HUES6 (cell line): ENCODE measurements at regions not wholly inside any gene's neighbourhood (a gene's known extent, or its start where the extent isn't known, plus 50 kb on each side); places are given as distances from the start of the nearest gene placed in this dataset.
"Not testable (repeated sequence)": the region's sequence is repeated elsewhere in the genome, so short reads cannot be mapped to it uniquely, and the experiment has no call there.

Experiments
- H3K27ac ChIP-seq: 2 replicates; pipeline ENCODE4 v1.7.0; 2013; ENCODE audit warnings: low read depth, mild to moderate bottlenecking, low read length, inconsistent platforms
- H3K27me3 ChIP-seq: 2 replicates; pipeline ENCODE4 v1.6.1; 2013; ENCODE audit warnings: low read length; ENCODE audit not compliant: control insufficient read depth, insufficient read depth
- H3K36me3 ChIP-seq: 2 replicates; pipeline ENCODE4 v1.6.1; 2013; ENCODE audit warnings: low read length; ENCODE audit not compliant: control insufficient read depth, insufficient read depth
- H3K4me1 ChIP-seq: 2 replicates; pipeline ENCODE4 v1.6.1; 2013; ENCODE audit warnings: low read length; ENCODE audit not compliant: control insufficient read depth, insufficient read depth
- H3K4me3 ChIP-seq: 2 replicates; pipeline ENCODE4 v1.5.1; 2013; ENCODE audit warnings: low read depth, low read length
- H3K9ac ChIP-seq: one replicate; pipeline ENCODE4 v1.6.1; 2013; ENCODE audit warnings: mild to moderate bottlenecking, low read length
- H3K9me3 ChIP-seq: 2 replicates; pipeline ENCODE4 v1.6.1; 2013; ENCODE audit warnings: low read depth, low read length; ENCODE audit not compliant: control insufficient read depth, insufficient read depth

DNA sequence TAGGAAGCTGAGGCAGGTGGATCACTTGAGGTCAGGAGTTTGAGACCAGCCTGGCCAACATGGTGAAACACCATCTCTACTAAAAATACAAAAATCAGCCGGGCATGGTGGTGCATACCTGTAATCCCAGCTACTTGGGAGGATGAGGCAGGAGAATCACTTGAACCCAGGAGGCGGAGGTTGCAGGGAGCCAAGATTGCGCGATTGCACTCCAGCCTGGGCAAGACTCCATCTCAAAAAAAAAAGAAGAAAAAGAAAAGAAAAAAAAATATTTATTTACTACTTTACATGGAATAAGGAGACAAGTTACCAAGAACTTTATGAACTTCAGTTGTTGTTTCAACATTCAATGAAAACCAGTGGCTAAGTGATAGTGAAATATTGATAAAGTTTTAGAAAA lies 121.7 kb downstream of the ATOH1 start:
- H3K27ac ChIP-seq, H3K9me3 ChIP-seq, H3K4me3 ChIP-seq, H3K9ac ChIP-seq, H3K36me3 ChIP-seq, H3K27me3 ChIP-seq: not testable (repeated sequence)
- H3K4me1 ChIP-seq: peaks cover 15% of the 10 kb centered on the region; the same call in 1 of the 2 replicates

DNA sequence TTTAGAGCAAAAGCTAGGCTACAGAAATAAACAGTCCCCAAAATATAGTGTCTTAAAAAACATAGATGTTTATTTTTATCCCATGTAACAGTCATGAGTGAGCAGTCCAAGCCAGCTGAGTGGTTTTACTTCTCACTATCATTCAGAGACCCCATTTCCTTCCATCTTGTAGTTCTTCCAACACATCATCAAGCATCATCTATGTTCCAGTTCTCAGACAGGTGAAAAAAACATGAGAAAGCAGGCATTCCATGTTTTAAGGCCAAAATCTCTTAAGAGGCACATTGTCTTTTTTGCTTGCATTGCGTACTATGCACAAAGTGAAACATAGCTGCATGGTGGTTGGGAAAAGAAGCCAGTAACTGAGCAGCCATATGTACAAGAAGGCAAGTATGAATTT lies 128.6 kb downstream of the ATOH1 start:
- H3K4me1 ChIP-seq: peaks cover 17% of the 10 kb centered on the region
- H3K36me3 ChIP-seq: no peaks in the 10 kb centered on the region
- no peak overlapping the region for H3K9ac ChIP-seq
- H3K27me3 ChIP-seq: no peaks in the 10 kb centered on the region
- H3K4me3 ChIP-seq: no peak overlapping the region
- H3K27ac ChIP-seq: no peak overlapping the region
- H3K9me3 ChIP-seq: peaks cover 7% of the 10 kb centered on the region; the same call in 1 of the 2 replicates

- no peak overlapping the region for H3K27ac ChIP-seq
Observed at GRCh38 chr4:93960450-93960849, 131.9 kb downstream of the ATOH1 start.

DNA sequence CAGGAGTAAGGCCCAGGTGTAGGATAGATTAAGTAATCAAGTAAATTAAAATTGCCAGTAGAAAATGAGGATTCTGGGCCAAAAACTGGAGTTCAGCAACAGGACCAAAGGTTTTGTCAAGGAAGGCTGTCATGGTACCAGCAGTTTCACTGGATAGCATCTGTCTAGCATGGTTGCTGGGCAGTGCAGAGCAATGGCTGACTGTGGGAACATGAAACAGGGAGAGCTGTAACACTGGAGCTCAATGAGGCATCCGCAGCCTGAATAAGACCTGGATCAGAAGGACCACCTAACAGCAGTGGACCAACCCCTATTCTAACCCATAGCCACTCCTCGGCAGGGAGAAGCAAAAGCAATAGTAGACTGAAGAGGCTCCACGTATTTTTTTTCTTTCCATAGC lies 132.4 kb downstream of the ATOH1 start:
- Histone ChIP-seq H3K27me3 (no peaks in the 10 kb centered on the region), H3K4me3 (no peak overlapping the region), H3K4me1 (peaks cover 17% of the 10 kb centered on the region), H3K36me3 (no peaks in the 10 kb centered on the region), H3K9me3 (peaks cover 1% of the 10 kb centered on the region; the same call in 1 of the 2 replicates), H3K9ac (no peak overlapping the region), H3K27ac (no peak overlapping the region)

More at GRCh38 chr4:93960450-93960849, 131.9 kb downstream of the ATOH1 start:
- peaks cover 17% of the 10 kb centered on the region for H3K4me1 ChIP-seq
- no peaks in the 10 kb centered on the region for H3K27me3 ChIP-seq
- H3K4me3 ChIP-seq: no peak overlapping the region
- peaks cover 6% of the 10 kb centered on the region; the same call in 1 of the 2 replicates for H3K9me3 ChIP-seq
- no peak overlapping the region for H3K9ac ChIP-seq
- H3K36me3 ChIP-seq: no peaks in the 10 kb centered on the region

DNA sequence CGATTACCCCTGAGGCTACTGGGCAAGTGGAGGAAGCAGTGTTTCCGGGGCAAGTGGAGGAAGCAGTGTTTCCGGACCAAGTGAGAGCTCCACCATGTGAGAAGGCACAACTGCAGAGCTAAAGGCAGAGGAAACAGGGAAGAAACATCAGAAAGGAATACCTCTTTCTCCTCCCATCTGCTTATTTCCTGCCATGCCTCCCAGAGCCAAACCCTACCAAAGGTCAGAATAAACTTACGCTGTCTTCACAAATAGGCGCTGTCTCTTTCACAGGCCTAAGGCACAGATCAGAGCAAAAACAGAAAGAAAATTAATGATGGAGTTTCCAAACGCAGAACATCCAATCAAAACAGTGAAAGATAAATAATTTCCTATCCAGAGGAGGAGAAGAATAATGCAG lies 153.0 kb downstream of the ATOH1 start:
- Histone ChIP-seq H3K27me3 (no peaks in the 10 kb centered on the region), H3K9me3 (peaks cover 16% of the 10 kb centered on the region; the same call in 1 of the 2 replicates), H3K4me3 (no peak overlapping the region), H3K9ac (no peak overlapping the region), H3K27ac (no peak overlapping the region), H3K36me3 (no peaks in the 10 kb centered on the region), H3K4me1 (no peaks in the 10 kb centered on the region)

DNA sequence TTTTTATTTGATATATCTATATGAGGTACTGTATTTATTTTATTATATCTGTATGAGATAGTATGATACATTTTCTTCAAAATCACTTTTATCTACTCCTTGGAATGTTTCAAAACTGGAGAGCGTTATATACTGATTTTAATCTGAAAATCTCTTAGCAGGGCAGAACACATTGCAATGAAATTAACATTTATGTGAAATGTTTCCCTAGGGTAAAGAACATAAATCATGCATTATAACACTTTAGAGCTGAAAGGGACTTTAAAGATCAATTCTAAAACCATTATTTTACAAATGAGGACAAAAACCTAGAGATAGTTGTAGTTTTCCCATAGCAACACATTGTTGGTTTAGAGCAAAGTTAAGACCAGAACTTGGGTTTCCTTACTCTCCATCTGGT lies 153.7 kb downstream of the ATOH1 start:
- no peak overlapping the region for H3K9ac ChIP-seq
- H3K27me3 ChIP-seq: no peaks in the 10 kb centered on the region
- no peaks in the 10 kb centered on the region for H3K36me3 ChIP-seq
- no peak overlapping the region for H3K4me3 ChIP-seq
- H3K4me1 ChIP-seq: no peaks in the 10 kb centered on the region
- no peak overlapping the region for H3K27ac ChIP-seq
- peaks cover 16% of the 10 kb centered on the region; the same call in 1 of the 2 replicates for H3K9me3 ChIP-seq

DNA sequence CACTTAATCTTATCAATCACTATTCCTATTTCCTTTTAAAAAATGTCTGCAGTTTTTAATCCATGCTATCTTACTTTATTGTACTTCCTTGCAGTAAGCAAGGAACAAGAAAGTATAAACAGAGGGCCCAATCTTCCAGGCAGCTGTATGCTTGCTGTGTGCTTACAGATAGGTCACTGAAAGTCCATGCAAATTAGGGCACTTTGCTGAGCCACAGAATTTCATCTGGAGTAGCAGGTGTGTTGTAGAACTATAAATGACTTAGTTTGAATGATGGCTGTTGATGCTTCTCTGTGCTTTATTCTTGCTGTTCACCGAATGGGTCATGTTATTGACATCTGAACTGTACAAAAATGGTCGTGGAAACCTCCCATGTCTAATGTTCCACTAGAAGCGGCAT lies 154.6 kb downstream of the ATOH1 start:
- no peak overlapping the region for H3K27ac ChIP-seq
- H3K9ac ChIP-seq: no peak overlapping the region
- H3K36me3 ChIP-seq: no peaks in the 10 kb centered on the region
- H3K4me3 ChIP-seq: no peak overlapping the region
- no peaks in the 10 kb centered on the region for H3K4me1 ChIP-seq
- H3K27me3 ChIP-seq: no peaks in the 10 kb centered on the region
- 0 out of 2 replicates have a peak, but pooled peaks cover 13% of the 10 kb centered on the region for H3K9me3 ChIP-seq

DNA sequence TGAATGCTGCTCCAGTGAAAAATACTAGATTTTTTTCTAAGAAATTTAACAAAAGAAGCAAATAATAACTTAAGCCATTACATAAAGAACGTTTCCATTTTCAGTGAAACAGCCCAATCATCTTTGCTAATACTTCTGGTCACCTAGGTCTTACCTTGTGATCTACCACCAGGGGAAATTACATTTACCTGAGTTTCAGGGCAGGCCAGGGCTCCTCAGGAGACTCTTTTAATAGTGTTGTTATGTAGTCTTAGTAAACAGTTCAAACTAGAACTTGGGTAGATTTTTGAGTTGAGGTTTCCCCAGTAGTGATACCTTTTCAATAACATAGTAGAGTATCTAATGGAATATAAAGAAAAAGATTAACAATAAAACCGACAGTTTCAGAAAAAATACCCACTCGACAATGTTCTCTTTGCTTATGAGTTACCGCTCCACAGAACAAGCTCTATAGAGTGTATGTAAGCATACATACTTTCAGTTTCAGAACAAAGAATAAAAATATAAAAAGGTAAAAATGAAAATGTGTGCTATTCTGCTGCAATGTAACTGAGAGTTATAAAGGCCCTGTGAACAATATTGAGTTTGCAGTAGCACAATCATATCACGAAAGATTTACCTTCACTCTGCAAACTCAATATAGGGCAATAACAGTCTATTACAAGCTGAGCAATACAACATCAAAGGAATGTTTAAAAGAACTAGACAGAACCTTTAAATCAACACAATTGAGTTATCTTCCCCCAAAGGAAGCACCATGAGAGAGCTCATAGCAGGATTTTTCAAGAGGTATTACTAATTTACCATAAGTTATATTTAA lies 165.8 kb downstream of the ATOH1 start:
- Histone ChIP-seq H3K9ac (no peak overlapping the region), H3K27me3 (no peaks in the 10 kb centered on the region), H3K4me1 (no peaks in the 10 kb centered on the region), H3K4me3 (no peak overlapping the region), H3K36me3 (no peaks in the 10 kb centered on the region), H3K9me3 (no peaks in the 10 kb centered on the region), H3K27ac (no peak overlapping the region)

- no peaks in the 10 kb centered on the region for H3K36me3 ChIP-seq
- H3K9ac ChIP-seq: no peak overlapping the region
- H3K9me3 ChIP-seq: no peaks in the 10 kb centered on the region
- no peak overlapping the region for H3K27ac ChIP-seq
- H3K27me3 ChIP-seq: no peaks in the 10 kb centered on the region
- H3K4me3 ChIP-seq: no peak overlapping the region
- no peaks in the 10 kb centered on the region for H3K4me1 ChIP-seq
Observed at GRCh38 chr4:93996895-93997294, 168.3 kb downstream of the ATOH1 start.

GRCh38 chr4:94000559-94000958 lies 172.0 kb downstream of the ATOH1 start:
- Histone ChIP-seq H3K27ac (no peak overlapping the region), H3K36me3 (no peaks in the 10 kb centered on the region), H3K27me3 (no peaks in the 10 kb centered on the region), H3K9ac (no peak overlapping the region), H3K4me3 (no peak overlapping the region), H3K4me1 (no peaks in the 10 kb centered on the region), H3K9me3 (no peaks in the 10 kb centered on the region)

GRCh38 chr4:94006932-94007331 lies 178.4 kb downstream of the ATOH1 start:
- no peak overlapping the region for H3K27ac ChIP-seq
- no peaks in the 10 kb centered on the region for H3K36me3 ChIP-seq
- H3K27me3 ChIP-seq: no peaks in the 10 kb centered on the region
- H3K9ac ChIP-seq: no peak overlapping the region
- H3K4me1 ChIP-seq: no peaks in the 10 kb centered on the region
- no peaks in the 10 kb centered on the region for H3K9me3 ChIP-seq
- H3K4me3 ChIP-seq: no peak overlapping the region
